ENCODE measurements at regions not wholly inside any gene's neighbourhood (a gene's known extent, or its start where the extent isn't known, plus 50 kb on each side); places are given as distances from the start of the nearest gene placed in this dataset.

DNA sequence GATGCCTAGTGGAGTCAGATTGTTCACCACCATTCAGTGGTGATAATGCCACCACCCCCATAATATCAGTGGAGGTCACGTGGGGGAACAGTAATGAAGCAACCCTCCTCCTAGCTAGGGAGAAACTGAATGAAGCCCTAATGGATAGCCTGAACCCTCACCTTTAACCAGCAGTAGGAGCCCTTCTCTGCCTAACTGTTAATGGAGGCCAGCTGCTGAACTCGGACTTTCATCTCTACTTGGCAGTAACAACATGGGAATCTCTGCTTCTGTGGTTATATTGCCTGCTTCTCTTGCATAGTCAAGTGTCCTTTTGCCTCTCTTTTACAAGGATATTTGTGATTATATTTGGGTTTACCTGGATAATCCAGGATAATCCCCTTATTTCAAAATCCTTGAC, 1097.9 kb downstream of the REEP3 start:
- no peak for DNase-seq (ENCODE audit: low spot score)
- peaks cover 9% of the 10 kb centered on the region for H3K4me1 Mint-ChIP-seq (ENCODE audit: low read depth)
- no peak for TF ChIP-seq CTCF (IDR thresholded peaks at IDR 0.05)
- H3K4me3 Mint-ChIP-seq (ENCODE audit: unreplicated experiment): no peak overlapping the region
- H3K27me3 Mint-ChIP-seq (ENCODE audit: low read depth): no peaks in the 10 kb centered on the region
- H3K36me3 Mint-ChIP-seq (ENCODE audit: low read depth): no peaks in the 10 kb centered on the region
- no peak overlapping the region for H3K27ac Mint-ChIP-seq (ENCODE audit: unreplicated experiment)
- no peaks in the 10 kb centered on the region for H3K9me3 Mint-ChIP-seq (ENCODE audit: low read depth)

DNA sequence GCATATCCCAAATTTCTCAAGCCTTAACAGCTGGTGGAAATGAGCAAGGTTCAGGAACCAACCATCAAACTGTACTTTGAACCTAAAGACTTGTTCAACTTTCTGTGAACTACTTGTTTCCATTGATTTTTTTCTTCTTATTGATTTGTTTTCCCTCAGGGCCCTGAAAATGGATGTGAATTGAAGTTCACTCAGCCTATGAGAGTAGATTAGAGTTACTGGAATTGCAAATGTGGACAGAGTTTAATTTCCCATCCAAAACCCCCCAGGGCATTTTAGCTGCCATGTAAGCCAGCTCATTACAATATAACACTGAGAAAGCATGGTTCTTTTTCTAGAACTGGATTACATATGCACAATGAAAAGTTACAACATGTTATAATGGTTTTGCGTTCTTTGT, 1105.7 kb downstream of the REEP3 start:
- no peak for TF ChIP-seq CTCF (IDR thresholded peaks at IDR 0.05)
- Mint-ChIP-seq H3K27me3 (ENCODE audit: low read depth) (no peaks in the 10 kb centered on the region), H3K36me3 (ENCODE audit: low read depth) (no peaks in the 10 kb centered on the region), H3K4me3 (ENCODE audit: unreplicated experiment) (no peak overlapping the region), H3K4me1 (ENCODE audit: low read depth) (peaks cover 10% of the 10 kb centered on the region), H3K27ac (ENCODE audit: unreplicated experiment) (no peak overlapping the region), H3K9me3 (ENCODE audit: low read depth) (no peaks in the 10 kb centered on the region)
- DNase-seq (ENCODE audit: low spot score): no peak

DNA sequence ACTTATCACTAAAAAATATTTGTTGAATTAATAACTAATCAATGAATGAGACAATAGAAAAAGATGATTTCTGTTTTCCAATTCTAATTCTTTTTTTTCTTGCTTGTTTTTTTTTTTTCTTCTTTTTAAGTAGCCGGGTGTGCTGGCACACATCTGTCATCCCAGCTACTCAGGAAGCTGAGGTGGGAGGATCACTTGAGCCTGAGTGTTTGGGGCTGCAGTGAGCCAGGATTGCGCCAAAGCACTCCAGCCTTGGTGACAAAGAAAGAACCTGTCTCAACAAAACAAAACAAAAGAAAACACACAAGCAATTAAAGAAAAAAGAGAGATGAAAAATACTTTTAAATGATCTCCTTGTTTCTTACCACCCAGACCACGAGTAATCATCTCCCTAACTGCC, 1109.3 kb downstream of the REEP3 start:
- Mint-ChIP-seq H3K36me3 (ENCODE audit: low read depth) (no peaks in the 10 kb centered on the region), H3K27me3 (ENCODE audit: low read depth) (no peaks in the 10 kb centered on the region), H3K4me3 (ENCODE audit: unreplicated experiment) (no peak overlapping the region), H3K4me1 (ENCODE audit: low read depth) (peaks cover 10% of the 10 kb centered on the region), H3K27ac (ENCODE audit: unreplicated experiment) (no peak overlapping the region), H3K9me3 (ENCODE audit: low read depth) (no peaks in the 10 kb centered on the region)
- no peak for TF ChIP-seq CTCF (IDR thresholded peaks at IDR 0.05)
- DNase-seq (ENCODE audit: low spot score): no peak

- no peak for DNase-seq (ENCODE audit: low spot score)
- Mint-ChIP-seq H3K4me1 (ENCODE audit: low read depth) (peaks cover 9% of the 10 kb centered on the region), H3K4me3 (ENCODE audit: unreplicated experiment) (no peak overlapping the region), H3K27ac (ENCODE audit: unreplicated experiment) (no peak overlapping the region), H3K9me3 (ENCODE audit: low read depth) (no peaks in the 10 kb centered on the region), H3K27me3 (ENCODE audit: low read depth) (no peaks in the 10 kb centered on the region), H3K36me3 (ENCODE audit: low read depth) (no peaks in the 10 kb centered on the region)
- TF ChIP-seq CTCF (IDR thresholded peaks at IDR 0.05): no peak
Measured at GRCh38 chr10:64635906-64636305, 1114.7 kb downstream of the REEP3 start.

DNA sequence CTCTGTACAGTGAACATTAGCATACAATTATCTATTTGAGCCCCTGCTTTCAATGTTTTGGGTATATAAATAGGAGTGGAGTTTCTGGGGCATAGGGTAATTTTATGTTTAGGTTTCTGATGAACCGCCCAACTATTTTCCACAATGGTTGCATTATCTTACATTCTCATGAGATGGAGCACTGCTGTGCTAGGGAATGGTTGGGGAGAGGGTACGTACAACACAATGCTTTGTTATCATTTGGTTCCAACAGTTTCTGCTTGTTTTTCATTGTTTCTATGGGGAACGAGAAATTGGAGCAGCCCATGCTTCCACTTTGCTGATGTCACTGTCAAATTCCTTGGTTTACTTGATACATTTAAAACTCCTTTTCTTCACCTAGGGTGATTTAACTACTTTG, 1115.3 kb downstream of the REEP3 start:
- Mint-ChIP-seq H3K9me3 (ENCODE audit: low read depth) (no peaks in the 10 kb centered on the region), H3K4me3 (ENCODE audit: unreplicated experiment) (no peak overlapping the region), H3K4me1 (ENCODE audit: low read depth) (peaks cover 3% of the 10 kb centered on the region), H3K36me3 (ENCODE audit: low read depth) (no peaks in the 10 kb centered on the region), H3K27me3 (ENCODE audit: low read depth) (no peaks in the 10 kb centered on the region), H3K27ac (ENCODE audit: unreplicated experiment) (no peak overlapping the region)
- DNase-seq (ENCODE audit: low spot score): no peak
- no peak for TF ChIP-seq CTCF (IDR thresholded peaks at IDR 0.05)
